Gastrocnemius medialis (tissue), 4 donors: ENCODE measurements at regions not wholly inside any gene's neighbourhood (a gene's known extent, or its start where the extent isn't known, plus 50 kb on each side); places are given as distances from the start of the nearest gene placed in this dataset.

Experiments
- ATAC-seq, 2 donors: fragments of 150-250 bp; one replicate each; pipeline ENCODE4 v1.9.1; 2016
- DNase-seq, 2 donors: peaks; one replicate each; pipeline ENCODE4 v3.0.0-alpha.2; 2019
- H3K27ac ChIP-seq, 4 donors: fragments of 200-600 bp; sonication (generic); 1 replicate in 1 of 4; 2 replicates in 3 of 4; pipeline ENCODE4 v1.5.1; 2016 to 2018; ENCODE audit warnings: mild to moderate bottlenecking in 2 of 4, moderate library complexity in 1 of 4
- H3K27me3 ChIP-seq, 3 donors: fragments of 200-600 bp; sonication (generic) in 2 of 3; 1 replicate in 1 of 3; 2 replicates in 2 of 3; pipeline versions ENCODE4 v1.5.1 to v1.6.0; 2016 to 2019; ENCODE audit warnings: mild to moderate bottlenecking in 1 of 3, moderate library complexity in 1 of 3
- H3K36me3 ChIP-seq, 2 donors: fragments of 200-600 bp; sonication (generic) in 1 of 2; one replicate each; pipeline ENCODE4 v1.5.1; 2017 to 2018
- H3K4me1 ChIP-seq, 2 donors: fragments of 200-600 bp; sonication (generic) in 1 of 2; one replicate each; pipeline ENCODE4 v1.5.1; 2016 to 2017; ENCODE audit warnings: mild to moderate bottlenecking in 2 of 2
- H3K4me3 ChIP-seq, 4 donors: fragments of 200-600 bp; sonication (generic) in 3 of 4; 1 replicate in 1 of 4; 2 replicates in 3 of 4; pipeline ENCODE4 v1.5.1; 2016 to 2019; ENCODE audit warnings: mild to moderate bottlenecking in 2 of 4
- H3K9me3 ChIP-seq, 3 donors: fragments of 200-600 bp; sonication (generic) in 2 of 3; 1 replicate in 1 of 3; 2 replicates in 2 of 3; pipeline ENCODE4 v1.5.1; 2016 to 2019
- POLR2A ChIP-seq, 2 donors: fragments of 450-650 bp; IDR thresholded peaks; one replicate each; pipeline ENCODE4 v1.6.1; 2017; ENCODE audit warnings: antibody characterized with exemption in 2 of 2, mild to moderate bottlenecking in 2 of 2, moderate library complexity in 2 of 2
- in situ Hi-C, 4 donors: fragments of 200-750 bp; cut with MboI; loops; one replicate each; pipeline versions ENCODE4 v1.15.0 to v1.8.0; 2017; ENCODE audit warnings: low sequenced_read_pairs in 4 of 4
- intact Hi-C: fragments of 100-400 bp; cut with DNase I; formaldehyde crosslinking; loops from one replicate; pipeline ENCODE4 v1.15.1; 2023; ENCODE audit warnings: low total_unique reads
- TF ChIP-seq, protein P1 (sequence below), 5 experiments: fragments of 450-650 bp in 3 of 5; fragments of 200-600 bp in 2 of 5; sonication (generic) in 2 of 5; IDR thresholded peaks in 4 of 5; conservative IDR thresholded peaks in 1 of 5; 1 replicate in 4 of 5; 2 replicates in 1 of 5; pipeline ENCODE4 v1.5.1; 2016 to 2019; ENCODE audit warnings: antibody characterized with exemption in 5 of 5, mild to moderate bottlenecking in 3 of 5, moderate library complexity in 3 of 5

DNA sequence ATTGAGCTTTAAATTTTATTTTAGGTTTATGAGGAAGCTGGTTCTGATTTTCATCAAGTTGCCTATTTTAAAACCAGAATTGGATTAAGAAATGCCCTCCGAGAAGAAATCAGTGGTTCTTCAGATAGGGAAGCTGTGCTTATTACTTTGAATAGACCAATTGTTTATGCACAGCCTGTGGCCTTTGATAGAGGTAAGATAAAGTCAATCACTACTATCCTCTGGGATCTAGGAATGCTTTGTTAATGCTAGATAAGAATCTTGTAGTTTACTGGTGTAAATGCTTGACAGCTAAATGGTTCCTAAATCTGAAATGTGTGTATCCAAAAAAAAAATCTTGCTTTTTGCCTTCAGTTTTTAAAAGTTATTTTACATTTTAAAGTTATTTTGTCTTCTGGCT, 73.0 kb upstream of the ADAD1 start:
- Histone ChIP-seq H3K27ac (no peak overlapping the region), H3K4me3 (no peak overlapping the region), H3K9me3 (no peaks in the 10 kb centered on the region), H3K36me3 (peaks cover 0 to 46% of the 10 kb centered on the region in 2 donors), H3K4me1 (no peaks in the 10 kb centered on the region), H3K27me3 (no peaks in the 10 kb centered on the region)
- no peak for DNase-seq
- intact Hi-C loops = no loop called here
- ATAC-seq = no peak
- in situ Hi-C loops = no loop called here
- TF ChIP-seq, protein P1, sequence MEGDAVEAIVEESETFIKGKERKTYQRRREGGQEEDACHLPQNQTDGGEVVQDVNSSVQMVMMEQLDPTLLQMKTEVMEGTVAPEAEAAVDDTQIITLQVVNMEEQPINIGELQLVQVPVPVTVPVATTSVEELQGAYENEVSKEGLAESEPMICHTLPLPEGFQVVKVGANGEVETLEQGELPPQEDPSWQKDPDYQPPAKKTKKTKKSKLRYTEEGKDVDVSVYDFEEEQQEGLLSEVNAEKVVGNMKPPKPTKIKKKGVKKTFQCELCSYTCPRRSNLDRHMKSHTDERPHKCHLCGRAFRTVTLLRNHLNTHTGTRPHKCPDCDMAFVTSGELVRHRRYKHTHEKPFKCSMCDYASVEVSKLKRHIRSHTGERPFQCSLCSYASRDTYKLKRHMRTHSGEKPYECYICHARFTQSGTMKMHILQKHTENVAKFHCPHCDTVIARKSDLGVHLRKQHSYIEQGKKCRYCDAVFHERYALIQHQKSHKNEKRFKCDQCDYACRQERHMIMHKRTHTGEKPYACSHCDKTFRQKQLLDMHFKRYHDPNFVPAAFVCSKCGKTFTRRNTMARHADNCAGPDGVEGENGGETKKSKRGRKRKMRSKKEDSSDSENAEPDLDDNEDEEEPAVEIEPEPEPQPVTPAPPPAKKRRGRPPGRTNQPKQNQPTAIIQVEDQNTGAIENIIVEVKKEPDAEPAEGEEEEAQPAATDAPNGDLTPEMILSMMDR (IDR thresholded peaks at IDR 0.05 in 4 of 5, conservative IDR thresholded peaks at IDR 0.05 in 1 of 5) = no peak
- TF ChIP-seq POLR2A (IDR thresholded peaks at IDR 0.05) = no peak

DNA sequence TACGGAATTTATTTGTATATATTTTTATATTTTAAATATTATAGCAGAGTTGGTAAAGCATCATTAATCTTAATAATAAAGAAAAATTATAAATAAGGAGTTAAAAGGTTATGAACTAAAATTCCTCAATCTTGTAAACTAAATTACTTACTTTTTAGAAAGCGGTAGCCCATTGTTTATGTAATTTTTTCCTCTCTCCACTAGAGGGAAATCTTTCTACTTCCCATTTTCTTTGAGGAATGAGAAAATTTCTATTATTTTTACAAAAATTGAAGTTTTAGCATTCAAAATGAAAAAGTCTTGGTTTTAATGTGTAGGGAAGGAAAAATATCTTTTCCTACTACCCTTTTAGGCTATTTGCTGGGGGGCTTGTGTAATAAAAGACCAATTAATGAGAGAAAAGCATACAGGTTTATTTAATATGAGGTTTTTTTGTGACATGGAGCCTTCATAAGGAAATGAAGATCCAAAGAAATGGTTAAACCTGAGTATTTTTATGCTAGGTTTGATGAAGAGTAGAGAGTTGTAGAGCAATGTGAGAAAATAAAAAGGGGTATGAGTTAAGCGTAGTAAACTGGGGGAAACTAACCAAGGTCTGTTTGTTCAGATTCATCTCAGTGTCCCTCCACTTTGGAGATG, 68.7 kb upstream of the ADAD1 start:
- no peaks in the 10 kb centered on the region for H3K27me3 ChIP-seq
- no peak overlapping the region for H3K4me3 ChIP-seq
- no peaks in the 10 kb centered on the region for H3K9me3 ChIP-seq
- TF ChIP-seq, protein P1 (IDR thresholded peaks at IDR 0.05 in 4 of 5, conservative IDR thresholded peaks at IDR 0.05 in 1 of 5) = peak in 1 of 5 experiments; percentile 35
- no peak for TF ChIP-seq POLR2A (IDR thresholded peaks at IDR 0.05)
- ATAC-seq = no peak
- H3K27ac ChIP-seq = no peak overlapping the region
- in situ Hi-C loops = no loop called here
- no peak for DNase-seq
- intact Hi-C loops = no loop called here
- H3K4me1 ChIP-seq = no peaks in the 10 kb centered on the region
- H3K36me3 ChIP-seq = peaks cover 0 to 52% of the 10 kb centered on the region in 2 donors

DNA sequence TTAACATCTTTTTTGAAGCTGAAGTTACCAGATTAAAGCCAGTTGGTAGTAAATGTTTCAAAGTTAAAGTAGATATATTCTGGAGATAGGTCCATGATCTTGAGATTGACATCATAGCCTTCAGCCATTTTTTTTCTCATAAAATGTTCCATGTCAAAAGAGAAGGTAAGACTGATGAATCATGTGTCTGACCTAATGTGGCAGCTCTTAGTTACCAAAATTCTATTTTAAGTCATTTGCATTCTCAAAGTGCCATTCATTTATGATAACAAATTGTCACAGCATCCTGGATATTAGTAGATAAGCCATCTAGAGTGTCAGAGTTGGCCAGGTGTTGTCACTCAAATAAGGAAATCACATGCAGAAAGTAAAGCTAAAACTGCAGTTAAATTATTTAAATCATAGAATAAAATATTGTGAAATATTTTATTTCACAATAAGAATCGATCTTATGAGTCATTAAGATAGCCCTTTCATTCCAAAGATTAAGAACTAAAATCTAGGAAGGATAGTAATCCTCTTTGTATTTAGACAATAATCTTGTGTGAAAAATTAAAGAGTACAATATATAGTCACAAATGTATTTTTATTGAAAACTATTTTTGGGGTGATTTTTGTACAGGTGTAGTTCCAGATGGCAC, 65.7 kb upstream of the ADAD1 start:
- H3K36me3 ChIP-seq = peaks cover 0 to 62% of the 10 kb centered on the region in 2 donors
- H3K27me3 ChIP-seq = no peaks in the 10 kb centered on the region
- ATAC-seq = no peak
- in situ Hi-C loops (no loop called here), intact Hi-C loops (no loop called here)
- no peaks in the 10 kb centered on the region for H3K4me1 ChIP-seq
- DNase-seq = no peak
- TF ChIP-seq, protein P1 (IDR thresholded peaks at IDR 0.05 in 4 of 5, conservative IDR thresholded peaks at IDR 0.05 in 1 of 5) = no peak
- no peak for TF ChIP-seq POLR2A (IDR thresholded peaks at IDR 0.05)
- no peaks in the 10 kb centered on the region for H3K9me3 ChIP-seq
- H3K4me3 ChIP-seq = no peak overlapping the region
- no peak overlapping the region for H3K27ac ChIP-seq

DNA sequence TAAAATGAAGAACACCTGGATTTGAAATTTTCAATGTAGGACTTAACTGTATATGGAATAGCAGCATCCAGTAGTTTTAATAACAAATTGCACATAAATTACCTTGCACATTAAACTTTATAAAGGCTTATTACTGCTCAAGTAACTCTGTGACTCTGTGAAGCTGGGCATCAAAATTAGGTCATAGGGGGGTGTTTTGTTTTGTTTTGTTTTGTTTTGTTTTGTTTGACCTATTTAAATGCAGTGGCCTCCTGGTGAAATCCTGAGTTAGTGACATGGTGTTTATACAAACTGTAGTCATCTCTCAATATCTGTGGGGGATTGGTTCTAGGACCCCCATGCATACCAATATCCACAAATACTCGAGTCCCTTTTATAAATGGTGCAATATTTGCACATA, 51.9 kb upstream of the ADAD1 start:
- Histone ChIP-seq H3K27me3 (no peaks in the 10 kb centered on the region), H3K36me3 (peaks cover 4 to 33% of the 10 kb centered on the region in 2 donors), H3K4me1 (no peaks in the 10 kb centered on the region), H3K4me3 (no peak overlapping the region), H3K27ac (no peak overlapping the region), H3K9me3 (no peaks in the 10 kb centered on the region)
- no peak for DNase-seq
- in situ Hi-C loops (no loop called here), intact Hi-C loops (no loop called here)
- ATAC-seq = no peak
- no peak for TF ChIP-seq POLR2A (IDR thresholded peaks at IDR 0.05)
- TF ChIP-seq, protein P1 (IDR thresholded peaks at IDR 0.05 in 4 of 5, conservative IDR thresholded peaks at IDR 0.05 in 1 of 5) = no peak
